ENCODE measurements at regions not wholly inside any gene's neighbourhood (a gene's known extent, or its start where the extent isn't known, plus 50 kb on each side); places are given as distances from the start of the nearest gene placed in this dataset.

DNA sequence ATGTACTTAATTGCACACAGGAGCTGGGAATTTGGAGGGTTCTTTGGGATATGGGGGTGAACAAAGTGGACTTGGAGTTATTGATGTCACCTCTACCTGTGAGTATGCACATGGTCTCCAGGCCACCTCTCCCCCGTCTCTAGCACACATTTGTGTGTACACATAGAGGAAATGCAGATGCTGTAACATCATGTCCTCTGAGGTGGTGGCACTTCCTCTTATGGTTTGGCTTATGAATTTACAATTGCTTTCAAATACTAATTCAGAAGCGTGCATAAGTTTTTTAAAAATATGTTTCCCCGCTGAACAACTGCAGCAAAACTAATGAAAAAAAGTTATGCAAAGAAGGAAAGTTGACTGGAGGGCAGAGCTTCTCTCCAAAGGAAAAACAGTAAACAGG lies 152.0 kb upstream of the TENM4 start:
- peaks cover 0 to 9% (median 5%) of the 10 kb centered on the region in 10 experiments; a peak in 6 of 20 replicates for H3K4me1 ChIP-seq
- H3K4me3 ChIP-seq = no peak overlapping the region
- H3K9ac ChIP-seq = no peak overlapping the region
- H3K4me2 ChIP-seq = peak overlapping the region in 2 of 11 experiments; percentile 24; a peak in 3 of 22 replicates
- no peaks in the 10 kb centered on the region for H4K20me1 ChIP-seq
- H3K27ac ChIP-seq = no peak overlapping the region
- no peaks in the 10 kb centered on the region for H3K27me3 ChIP-seq
- H3K36me3 ChIP-seq = no peaks in the 10 kb centered on the region
- TF ChIP-seq Cebpa-rat (IDR thresholded peaks at IDR 0.05) = no peak
- peaks cover 0 to 11% (median 7%) of the 10 kb centered on the region in 11 experiments; a peak in 10 of 22 replicates for H3K9me3 ChIP-seq (replicated peaks in 1 of 11)

GRCh38 chr11:79592406-79592805 lies 151.6 kb upstream of the TENM4 start:
- no peak overlapping the region for H3K4me3 ChIP-seq
- H3K27me3 ChIP-seq = no peaks in the 10 kb centered on the region
- H3K36me3 ChIP-seq = no peaks in the 10 kb centered on the region
- H3K4me2 ChIP-seq = peak overlapping the region in 2 of 11 experiments; percentile 24; a peak in 1 of 22 replicates
- H3K9ac ChIP-seq = no peak overlapping the region
- TF ChIP-seq Cebpa-rat (IDR thresholded peaks at IDR 0.05) = no peak
- no peak overlapping the region for H3K27ac ChIP-seq
- H4K20me1 ChIP-seq = no peaks in the 10 kb centered on the region
- H3K4me1 ChIP-seq = peaks cover 0 to 9% (median 5%) of the 10 kb centered on the region in 10 experiments; a peak in 6 of 20 replicates
- H3K9me3 ChIP-seq (replicated peaks in 1 of 11) = peaks cover 0 to 11% (median 7%) of the 10 kb centered on the region in 11 experiments; a peak in 10 of 22 replicates

- H3K36me3 ChIP-seq = no peaks in the 10 kb centered on the region
- no peak for TF ChIP-seq Cebpa-rat (IDR thresholded peaks at IDR 0.05)
- peaks cover 0 to 13% (median 8%) of the 10 kb centered on the region in 11 experiments; a peak in 9 of 22 replicates for H3K9me3 ChIP-seq (replicated peaks in 1 of 11)
- no peak overlapping the region for H3K4me3 ChIP-seq
- no peak overlapping the region for H3K9ac ChIP-seq
- H3K27me3 ChIP-seq = no peaks in the 10 kb centered on the region
- no peak overlapping the region for H3K4me2 ChIP-seq
- no peaks in the 10 kb centered on the region for H3K4me1 ChIP-seq
- no peaks in the 10 kb centered on the region for H4K20me1 ChIP-seq
- H3K27ac ChIP-seq = no peak overlapping the region
Observed at GRCh38 chr11:79582434-79582833, 141.6 kb upstream of the TENM4 start.

DNA sequence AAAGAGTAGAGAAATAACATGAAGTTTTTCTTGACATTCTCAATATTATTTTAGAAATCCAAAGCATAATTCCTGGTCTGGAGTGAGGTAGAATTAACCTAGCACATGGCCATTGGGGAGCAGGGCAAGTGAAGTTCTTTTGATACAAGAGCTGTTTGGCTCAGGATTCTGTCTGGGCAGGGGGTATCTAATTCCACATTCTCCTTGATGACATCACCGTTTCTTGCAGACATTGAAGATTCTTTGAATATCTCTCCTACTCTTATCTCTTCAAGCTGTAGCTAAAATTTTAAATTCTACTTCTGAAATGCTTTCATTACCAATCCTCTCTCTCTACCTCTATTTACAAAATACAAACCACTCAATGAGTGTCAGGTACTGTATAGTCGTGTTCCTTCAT lies 138.2 kb upstream of the TENM4 start:
- H3K27ac ChIP-seq = no peak overlapping the region
- no peaks in the 10 kb centered on the region for H4K20me1 ChIP-seq
- no peak overlapping the region for H3K4me2 ChIP-seq
- no peak overlapping the region for H3K9ac ChIP-seq
- H3K27me3 ChIP-seq = no peaks in the 10 kb centered on the region
- TF ChIP-seq Cebpa-rat (IDR thresholded peaks at IDR 0.05) = no peak
- H3K4me1 ChIP-seq = no peaks in the 10 kb centered on the region
- no peaks in the 10 kb centered on the region for H3K9me3 ChIP-seq (replicated peaks in 1 of 11)
- no peak overlapping the region for H3K4me3 ChIP-seq
- H3K36me3 ChIP-seq = no peaks in the 10 kb centered on the region

GRCh38 chr11:79578116-79578515 lies 137.3 kb upstream of the TENM4 start:
- TF ChIP-seq Cebpa-rat (IDR thresholded peaks at IDR 0.05) = no peak
- H3K27me3 ChIP-seq = no peaks in the 10 kb centered on the region
- H3K36me3 ChIP-seq = no peaks in the 10 kb centered on the region
- H3K4me1 ChIP-seq = no peaks in the 10 kb centered on the region
- no peak overlapping the region for H3K4me3 ChIP-seq
- no peaks in the 10 kb centered on the region for H4K20me1 ChIP-seq
- no peak overlapping the region for H3K27ac ChIP-seq
- H3K4me2 ChIP-seq = no peak overlapping the region
- no peak overlapping the region for H3K9ac ChIP-seq
- H3K9me3 ChIP-seq (replicated peaks in 1 of 11) = no peaks in the 10 kb centered on the region

DNA sequence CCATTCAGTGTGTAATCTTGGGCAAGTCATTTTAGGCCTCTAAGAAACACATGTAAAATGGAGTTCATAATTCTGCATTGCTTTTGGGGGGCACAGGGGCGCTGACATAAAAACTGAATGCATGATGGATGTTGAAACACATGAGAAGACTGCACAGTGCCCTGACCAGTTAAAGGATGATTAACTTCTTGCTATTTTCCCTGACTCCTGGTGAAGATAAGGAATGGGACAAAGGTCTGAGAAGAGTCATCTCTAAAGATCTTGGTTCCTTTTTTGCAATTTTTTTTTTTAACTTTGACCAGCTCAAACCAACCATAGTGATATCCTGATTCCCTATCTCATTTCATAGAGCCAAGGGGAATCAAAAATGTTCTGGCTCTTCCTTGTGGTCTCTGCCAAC lies 134.9 kb upstream of the TENM4 start:
- Histone ChIP-seq H4K20me1 (no peaks in the 10 kb centered on the region), H3K27ac (no peak overlapping the region), H3K36me3 (no peaks in the 10 kb centered on the region), H3K4me3 (no peak overlapping the region), H3K9ac (no peak overlapping the region), H3K27me3 (no peaks in the 10 kb centered on the region), H3K4me2 (no peak overlapping the region), H3K4me1 (peaks cover 0 to 6% (median 4%) of the 10 kb centered on the region in 10 experiments; a peak in 14 of 20 replicates), H3K9me3 (replicated peaks in 1 of 11) (peaks cover 0 to 5% (median 0%) of the 10 kb centered on the region in 11 experiments; a peak in 4 of 22 replicates)
- no peak for TF ChIP-seq Cebpa-rat (IDR thresholded peaks at IDR 0.05)

- H3K27me3 ChIP-seq = no peaks in the 10 kb centered on the region
- peak overlapping the region in 8 of 11 experiments; percentile 45 to 69 (median 55); a peak in 16 of 22 replicates for H3K27ac ChIP-seq
Observed at GRCh38 chr11:79570104-79570503, 129.3 kb upstream of the TENM4 start.

GRCh38 chr11:79564288-79564925 lies 123.6 kb upstream of the TENM4 start:
- H3K9ac ChIP-seq = no peak overlapping the region
- TF ChIP-seq Cebpa-rat (IDR thresholded peaks at IDR 0.05) = no peak
- H3K4me3 ChIP-seq = no peak overlapping the region
- no peak overlapping the region for H3K4me2 ChIP-seq
- H3K27ac ChIP-seq = no peak overlapping the region
- H3K36me3 ChIP-seq = no peaks in the 10 kb centered on the region; a peak in 1 of 22 replicates
- H4K20me1 ChIP-seq = no peaks in the 10 kb centered on the region
- no peaks in the 10 kb centered on the region for H3K27me3 ChIP-seq
- peaks cover 0 to 5% (median 0%) of the 10 kb centered on the region in 10 experiments; a peak in 6 of 20 replicates for H3K4me1 ChIP-seq
- peaks cover 0 to 11% (median 6%) of the 10 kb centered on the region in 11 experiments; a peak in 21 of 22 replicates for H3K9me3 ChIP-seq (replicated peaks in 1 of 11)

More at GRCh38 chr11:79570104-79570503, 129.3 kb upstream of the TENM4 start:
- peaks cover 0 to 22% (median 11%) of the 10 kb centered on the region in 11 experiments; a peak in 21 of 22 replicates for H3K9me3 ChIP-seq (replicated peaks in 1 of 11)
- H3K4me2 ChIP-seq = peak overlapping the region in 10 of 11 experiments; percentile 10 to 68 (median 42); a peak in 18 of 22 replicates
- no peak overlapping the region for H3K4me3 ChIP-seq
- no peaks in the 10 kb centered on the region for H4K20me1 ChIP-seq
- no peak overlapping the region; a peak in 1 of 22 replicates for H3K9ac ChIP-seq
- H3K4me1 ChIP-seq = peaks cover 0 to 21% (median 11%) of the 10 kb centered on the region in 10 experiments; a peak in 16 of 20 replicates
- peak in 7 of 11 experiments; percentile 30 to 50 (median 39); a peak in 6 of 22 replicates for TF ChIP-seq Cebpa-rat (IDR thresholded peaks at IDR 0.05)
- H3K36me3 ChIP-seq = no peaks in the 10 kb centered on the region; a peak in 1 of 22 replicates

DNA sequence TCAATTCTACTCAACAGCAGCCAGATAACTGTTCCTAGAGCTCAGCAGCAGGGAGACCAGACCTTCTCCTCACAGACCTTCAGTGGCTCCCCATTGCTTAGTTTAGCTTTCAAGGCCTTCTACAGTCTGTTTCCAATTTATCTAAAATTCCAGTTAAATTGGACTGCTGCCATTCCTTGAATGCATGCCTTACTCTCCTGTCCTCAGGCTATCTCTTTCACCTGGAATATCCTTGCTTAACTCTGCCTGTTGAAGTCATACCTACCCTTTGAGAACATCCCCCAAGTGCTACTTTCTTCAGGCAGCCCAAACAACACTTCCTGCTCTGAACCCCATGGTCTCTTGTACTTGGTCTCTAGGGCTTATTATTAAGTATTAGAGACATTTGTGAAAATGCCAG lies 120.7 kb upstream of the TENM4 start:
- H3K27ac ChIP-seq = no peak overlapping the region
- no peaks in the 10 kb centered on the region for H4K20me1 ChIP-seq

More for the DNA sequence above, 120.7 kb upstream of the TENM4 start:
- H3K36me3 ChIP-seq = no peaks in the 10 kb centered on the region
- no peak for TF ChIP-seq Cebpa-rat (IDR thresholded peaks at IDR 0.05)
- no peaks in the 10 kb centered on the region for H3K27me3 ChIP-seq
- H3K4me1 ChIP-seq = peaks cover 0 to under 1% (median 0%) of the 10 kb centered on the region in 10 experiments; a peak in 1 of 20 replicates
- no peak overlapping the region for H3K4me3 ChIP-seq
- H3K4me2 ChIP-seq = no peak overlapping the region
- no peaks in the 10 kb centered on the region for H3K9me3 ChIP-seq (replicated peaks in 1 of 11)
- no peak overlapping the region for H3K9ac ChIP-seq

All from BLaER1 treated with 17β-estradiol and CSF1 and Interleukin-3, amounts not matched to agents 10 nM and 100 nM (cell line).